H1 (cell line): ENCODE measurements at regions not wholly inside any gene's neighbourhood (a gene's known extent, or its start where the extent isn't known, plus 50 kb on each side); places are given as distances from the start of the nearest gene placed in this dataset.

Source experiments
- CTCF ChIA-PET: fragments of 300-600 bp; sonication (Branson Sonifier 250); formaldehyde crosslinking; loops from one replicate; lab custom pipeline; 2021; ENCODE audit not compliant: partially characterized antibody; lab: Charles Lee
- POLR2A ChIA-PET: fragments of 300-600 bp; sonication (Branson Sonifier 250); formaldehyde crosslinking; loops from one replicate; lab custom pipeline; 2021; ENCODE audit warnings: inconsistent platforms; ENCODE audit not compliant: partially characterized antibody; lab: Charles Lee
- DNase-seq, 2 experiments: peaks; one replicate each; pipeline versions ENCODE4 v3.0.0 to v3.0.0-alpha.2; 2010 to 2022; ENCODE audit warnings: low spot score in 2 of 2, low read depth in 1 of 2, mixed read lengths in 1 of 2
- FAIRE-seq: peaks from 2 replicates; lab custom pipeline; 2011; peaks lifted over from hg19 to GRCh38; lab: Jason Lieb, UNC
- H2AFZ ChIP-seq: 2 replicates; pipeline ENCODE4 v1.8.1; 2012; ENCODE audit warnings: low read length, inconsistent platforms
- H2AK5ac ChIP-seq: 2 replicates; pipeline ENCODE4 v1.6.1; 2013; ENCODE audit warnings: low read depth, low read length
- H2BK120ac ChIP-seq: replicated peaks from 2 replicates; pipeline ENCODE3; 2013; ENCODE audit warnings: low read depth, low read length, inconsistent platforms
- H2BK12ac ChIP-seq: 2 replicates; pipeline ENCODE4 v1.6.1; 2013; ENCODE audit warnings: low read depth, low read length
- H2BK15ac ChIP-seq: 2 replicates; pipeline ENCODE4 v1.6.1; 2013; ENCODE audit warnings: low read length
- H2BK20ac ChIP-seq: 2 replicates; pipeline ENCODE4 v1.6.1; 2013; ENCODE audit warnings: low read length
- H2BK5ac ChIP-seq: 2 replicates; pipeline ENCODE4 v1.6.1; 2013; ENCODE audit warnings: low read depth, low read length
- H3K14ac ChIP-seq: 2 replicates; pipeline ENCODE4 v1.6.1; 2013; ENCODE audit warnings: inconsistent platforms; ENCODE audit not compliant: insufficient read length
- H3K18ac ChIP-seq: 2 replicates; pipeline ENCODE4 v1.6.1; 2013; ENCODE audit warnings: low read length; ENCODE audit errors: extremely low read depth
- H3K23ac ChIP-seq: 2 replicates; pipeline ENCODE4 v1.6.1; 2013; ENCODE audit warnings: inconsistent platforms; ENCODE audit not compliant: insufficient read length
- H3K23me2 ChIP-seq: 2 replicates; pipeline ENCODE4 v1.6.1; 2013; ENCODE audit warnings: low read depth, low read length
- H3K27ac ChIP-seq: 2 replicates; pipeline ENCODE4 v1.6.1; 2011; ENCODE audit warnings: low read depth, low read length, inconsistent platforms
- H3K27me3 ChIP-seq, 4 experiments: replicated peaks in 1 of 4; 1 replicate in 1 of 4; 2 replicates in 3 of 4; pipeline versions ENCODE4 v1.6.1 to v1.8.1; 2011 to 2013; ENCODE audit warnings: low read length in 3 of 4, mild to moderate bottlenecking in 3 of 4, inconsistent platforms in 2 of 4, mixed read lengths in 2 of 4, moderate library complexity in 1 of 4; ENCODE audit not compliant: control insufficient read depth in 3 of 4, insufficient read depth in 3 of 4; ENCODE audit errors: extremely low read depth in 1 of 4
- H3K36me3 ChIP-seq, 4 experiments: 2 replicates each; pipeline versions ENCODE4 v1.6.1 to v1.8.1; 2011 to 2013; ENCODE audit warnings: mild to moderate bottlenecking in 4 of 4, low read length in 3 of 4, moderate library complexity in 2 of 4, control low read depth in 1 of 4, inconsistent platforms in 1 of 4; ENCODE audit not compliant: insufficient read depth in 4 of 4, control insufficient read depth in 2 of 4
- H3K4ac ChIP-seq: replicated peaks from 2 replicates; pipeline ENCODE3; 2013; ENCODE audit warnings: low read length, low read depth, mixed read lengths, inconsistent platforms; ENCODE audit not compliant: insufficient read length
- H3K4me1 ChIP-seq, 4 experiments: replicated peaks in 1 of 4; 1 replicate in 1 of 4; 2 replicates in 3 of 4; pipeline versions ENCODE4 v1.6.1 to v1.8.1; 2011 to 2013; ENCODE audit warnings: low read length in 3 of 4, inconsistent platforms in 2 of 4, mixed read lengths in 1 of 4; ENCODE audit not compliant: insufficient read depth in 4 of 4, control insufficient read depth in 3 of 4
- H3K4me2 ChIP-seq, 2 experiments: 2 replicates each; pipeline versions ENCODE4 v1.6.1 to v1.8.1; 2011 to 2013; ENCODE audit warnings: low read depth in 2 of 2, low read length in 2 of 2, control low read depth in 1 of 2, inconsistent platforms in 1 of 2, mild to moderate bottlenecking in 1 of 2; ENCODE audit not compliant: insufficient read depth in 1 of 2
- H3K4me3 ChIP-seq, 4 experiments: fragments of 200-600, 300-600 bp in 1 of 4; sonication (generic), shearing (Covaris generic), sonication (Bioruptor Twin) in 1 of 4; 2 replicates each; pipeline versions ENCODE4 v1.5.1 to v1.8.1; 2011 to 2016; ENCODE audit warnings: low read length in 4 of 4, low read depth in 3 of 4, control low read depth in 2 of 4, inconsistent platforms in 2 of 4, mild to moderate bottlenecking in 2 of 4, mixed read lengths in 1 of 4, moderate library complexity in 1 of 4; ENCODE audit not compliant: insufficient read depth in 2 of 4; ENCODE audit errors: extremely low read depth in 1 of 4
- H3K56ac ChIP-seq: replicated peaks from 2 replicates; pipeline ENCODE3; 2013; ENCODE audit warnings: low read depth, mild to moderate bottlenecking, mixed read lengths, low read length, inconsistent platforms; ENCODE audit not compliant: insufficient read length
- H3K79me1 ChIP-seq: 2 replicates; pipeline ENCODE4 v1.6.1; 2013; ENCODE audit warnings: low read depth, low read length, control low read depth
- H3K79me2 ChIP-seq, 2 experiments: 2 replicates each; pipeline versions ENCODE4 v1.6.1 to v1.8.1; 2012 to 2013; ENCODE audit warnings: low read length in 2 of 2, mild to moderate bottlenecking in 2 of 2, inconsistent platforms in 1 of 2; ENCODE audit not compliant: insufficient read depth in 2 of 2, control insufficient read depth in 1 of 2
- H3K9ac ChIP-seq, 4 experiments: replicated peaks in 1 of 4; 1 replicate in 1 of 4; 2 replicates in 3 of 4; pipeline versions ENCODE4 v1.6.1 to v1.8.1; 2011 to 2013; ENCODE audit warnings: low read depth in 3 of 4, low read length in 3 of 4, control low read depth in 2 of 4, mild to moderate bottlenecking in 2 of 4, moderate library complexity in 2 of 4, inconsistent platforms in 1 of 4; ENCODE audit errors: extremely low read depth in 1 of 4
- H3K9me3 ChIP-seq, 2 experiments: 2 replicates each; pipeline versions ENCODE4 v1.6.1 to v1.8.1; 2012 to 2013; ENCODE audit warnings: mild to moderate bottlenecking in 2 of 2, moderate library complexity in 2 of 2, control low read depth in 1 of 2, inconsistent platforms in 1 of 2, low read depth in 1 of 2, low read length in 1 of 2, mixed read lengths in 1 of 2; ENCODE audit not compliant: insufficient read depth in 2 of 2
- H4K20me1 ChIP-seq, 2 experiments: replicated peaks in 1 of 2; 2 replicates each; pipeline versions ENCODE3 to v1.8.1; 2011 to 2013; ENCODE audit warnings: inconsistent platforms in 2 of 2, low read length in 2 of 2, mild to moderate bottlenecking in 1 of 2; ENCODE audit not compliant: insufficient read depth in 2 of 2, control insufficient read depth in 1 of 2
- H4K5ac ChIP-seq: 2 replicates; pipeline ENCODE4 v1.6.1; 2013; ENCODE audit warnings: low read length, low read depth, mixed read lengths, inconsistent platforms; ENCODE audit not compliant: insufficient read length
- H4K8ac ChIP-seq: 2 replicates; pipeline ENCODE4 v1.8.0; 2013; ENCODE audit warnings: mild to moderate bottlenecking, moderate library complexity, low read length, inconsistent platforms; ENCODE audit not compliant: insufficient read depth; ENCODE audit errors: extremely low read depth
- H4K91ac ChIP-seq: replicated peaks from 2 replicates; pipeline ENCODE3; 2013; ENCODE audit warnings: low read length, mixed read lengths, inconsistent platforms; ENCODE audit not compliant: insufficient read length
- FOSL1 ChIP-seq: IDR thresholded peaks from 2 replicates; pipeline ENCODE4 v1.6.1; 2011; ENCODE audit warnings: mild to moderate bottlenecking, low read depth, low read length, moderate library complexity; ENCODE audit not compliant: insufficient read depth
- SP2 ChIP-seq: IDR thresholded peaks from 2 replicates; pipeline ENCODE4 v1.6.1; 2012; ENCODE audit warnings: mild to moderate bottlenecking, low read length, inconsistent platforms
- WGBS, 2 experiments: shearing (Covaris generic) in 1 of 2; methylation state at CpG; one replicate each; pipeline versions ENCODE4 v1.1.6 to v1.1.7; 2013 to 2015; ENCODE audit warnings: low lambda C conversion rate in 2 of 2, mixed read lengths in 2 of 2, inconsistent platforms in 1 of 2, low coverage in 1 of 2, missing lambda C conversion rate in 1 of 2; ENCODE audit not compliant: insufficient replicate concordance in 2 of 2, insufficient coverage in 1 of 2, insufficient read length in 1 of 2; ENCODE audit errors: extremely low coverage in 1 of 2, missing lambda C conversion rate in 1 of 2; 5-methylcytosine and 5-hydroxymethylcytosine counted together

- Histone ChIP-seq H2BK20ac (no peak overlapping the region), H3K14ac (no peak overlapping the region), H3K23me2 (no peaks in the 10 kb centered on the region), H2BK120ac (no peak overlapping the region), H3K27me3 (no peaks in the 10 kb centered on the region), H3K23ac (no peak overlapping the region), H3K18ac (no peak overlapping the region), H3K9ac (no peak overlapping the region), H4K20me1 (no peaks in the 10 kb centered on the region), H3K4me3 (no peak overlapping the region), H3K79me1 (no peaks in the 10 kb centered on the region), H2BK5ac (no peak overlapping the region), H2BK15ac (no peak overlapping the region), H3K9me3 (no peaks in the 10 kb centered on the region), H3K27ac (no peak overlapping the region), H3K4me1 (peaks cover 0 to 8% (median 3%) of the 10 kb centered on the region in 4 experiments; a peak in 3 of 7 replicates), H3K4ac (no peak overlapping the region), H4K91ac (no peak overlapping the region), H4K5ac (no peak overlapping the region), H4K8ac (no peak overlapping the region), H3K79me2 (no peaks in the 10 kb centered on the region), H2BK12ac (no peak overlapping the region), H2AFZ (no peak overlapping the region), H3K36me3 (no peaks in the 10 kb centered on the region), H2AK5ac (no peak overlapping the region), H3K56ac (no peak overlapping the region), H3K4me2 (no peak overlapping the region)
- POLR2A ChIA-PET = no interaction called here
- no peak for DNase-seq
- no peak for FAIRE-seq
- TF ChIP-seq SP2 = no peak
- TF ChIP-seq FOSL1 = no peak
- CTCF ChIA-PET = interaction anchor here (1.3 kb wide), 1 partner anchor 11 kb away, joined by 3 read pairs; no protein-coding TSS in a partner anchor
- WGBS, 2 experiments = 75% methylated on average over 2 of the region's 2 CpGs; no CpG with 5 or more reads in 1 of the 2 experiments
These were observed 489.9 kb downstream of the NXPH1 start for GRCh38 chr7:8923164-8923806.
